Thyroid gland (tissue), 4 donors: ENCODE measurements at regions not wholly inside any gene's neighbourhood (a gene's known extent, or its start where the extent isn't known, plus 50 kb on each side); places are given as distances from the start of the nearest gene placed in this dataset.

Experiments used
- DNase-seq, 2 donors: peaks; one replicate each; pipeline ENCODE4 v3.0.0-alpha.2; 2019
- H3K27ac ChIP-seq, 3 donors: fragments of 200-600 bp; sonication (generic); 1 replicate in 2 of 3; 2 replicates in 1 of 3; pipeline ENCODE4 v1.5.1; 2016 to 2019; ENCODE audit warnings: mild to moderate bottlenecking in 1 of 3, moderate library complexity in 1 of 3
- H3K27me3 ChIP-seq: fragments of 200-600 bp; sonication (generic); one replicate; pipeline ENCODE4 v1.5.1; 2019
- H3K36me3 ChIP-seq, 2 donors: fragments of 200-600 bp; sonication (generic); one replicate each; pipeline ENCODE4 v1.5.1; 2016 to 2019
- H3K4me1 ChIP-seq, 2 donors: fragments of 200-600 bp; sonication (generic); one replicate each; pipeline ENCODE4 v1.5.1; 2017 to 2019
- H3K4me3 ChIP-seq, 3 donors: fragments of 200-600 bp; sonication (generic); replicated peaks in 1 of 3; 1 replicate in 2 of 3; 2 replicates in 1 of 3; pipeline ENCODE4 v1.5.1; 2016; ENCODE audit warnings: mild to moderate bottlenecking in 1 of 3
- H3K9me3 ChIP-seq: fragments of 200-600 bp; sonication (generic); one replicate; pipeline ENCODE4 v1.5.1; 2017
- POLR2A ChIP-seq, 2 donors: fragments of 450-650 bp; IDR thresholded peaks; one replicate each; pipeline ENCODE4 v1.6.1; 2017; ENCODE audit warnings: antibody characterized with exemption in 2 of 2, mild to moderate bottlenecking in 2 of 2, moderate library complexity in 1 of 2
- WGBS, 2 donors: methylation state at CpG; one replicate each; pipeline ENCODE4 v1.1.5; 2017; 5-methylcytosine and 5-hydroxymethylcytosine counted together
- intact Hi-C: fragments of 100-400 bp; cut with DNase I; formaldehyde crosslinking; loops from one replicate; pipeline ENCODE4 v1.15.1; 2023
- TF ChIP-seq, protein P1 (sequence below), 6 experiments: fragments of 200-600 bp in 3 of 6; fragments of 450-650 bp in 3 of 6; sonication (generic) in 3 of 6; IDR thresholded peaks; one replicate each; pipeline ENCODE4 v1.5.1; 2016 to 2019; ENCODE audit warnings: antibody characterized with exemption in 6 of 6, mild to moderate bottlenecking in 2 of 6, inconsistent platforms in 1 of 6, moderate library complexity in 1 of 6

DNA sequence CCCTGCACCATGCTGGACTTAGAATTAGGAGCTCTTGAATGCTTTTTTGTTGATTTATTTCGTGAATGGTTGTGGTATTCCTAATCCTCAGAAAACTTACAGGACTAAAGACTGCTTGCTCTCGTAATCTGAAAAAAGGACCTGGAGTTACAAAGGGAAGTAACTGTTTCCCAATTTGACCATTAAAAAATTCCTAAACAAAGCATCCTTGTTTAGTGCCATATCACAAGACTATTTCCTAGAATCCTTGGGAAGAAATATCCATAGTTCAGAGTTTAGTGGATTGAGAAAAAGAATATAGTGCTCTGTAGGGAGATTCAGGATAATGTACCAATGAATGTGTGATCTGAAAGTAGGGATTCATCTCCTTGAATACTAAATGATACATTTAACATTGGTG, 186.8 kb downstream of the NDFIP2 start:
- no peak for TF ChIP-seq POLR2A (IDR thresholded peaks at IDR 0.05)
- TF ChIP-seq, protein P1, sequence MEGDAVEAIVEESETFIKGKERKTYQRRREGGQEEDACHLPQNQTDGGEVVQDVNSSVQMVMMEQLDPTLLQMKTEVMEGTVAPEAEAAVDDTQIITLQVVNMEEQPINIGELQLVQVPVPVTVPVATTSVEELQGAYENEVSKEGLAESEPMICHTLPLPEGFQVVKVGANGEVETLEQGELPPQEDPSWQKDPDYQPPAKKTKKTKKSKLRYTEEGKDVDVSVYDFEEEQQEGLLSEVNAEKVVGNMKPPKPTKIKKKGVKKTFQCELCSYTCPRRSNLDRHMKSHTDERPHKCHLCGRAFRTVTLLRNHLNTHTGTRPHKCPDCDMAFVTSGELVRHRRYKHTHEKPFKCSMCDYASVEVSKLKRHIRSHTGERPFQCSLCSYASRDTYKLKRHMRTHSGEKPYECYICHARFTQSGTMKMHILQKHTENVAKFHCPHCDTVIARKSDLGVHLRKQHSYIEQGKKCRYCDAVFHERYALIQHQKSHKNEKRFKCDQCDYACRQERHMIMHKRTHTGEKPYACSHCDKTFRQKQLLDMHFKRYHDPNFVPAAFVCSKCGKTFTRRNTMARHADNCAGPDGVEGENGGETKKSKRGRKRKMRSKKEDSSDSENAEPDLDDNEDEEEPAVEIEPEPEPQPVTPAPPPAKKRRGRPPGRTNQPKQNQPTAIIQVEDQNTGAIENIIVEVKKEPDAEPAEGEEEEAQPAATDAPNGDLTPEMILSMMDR (IDR thresholded peaks at IDR 0.05): no peak
- no peak for DNase-seq
- no peak overlapping the region for H3K27ac ChIP-seq
- WGBS, 2 donors: 86 to 92% methylated on average over 2 of the region's 2 CpGs
- intact Hi-C loops: no loop called here
- peaks cover 0 to 1% of the 10 kb centered on the region in 2 donors for H3K4me1 ChIP-seq
- no peaks in the 10 kb centered on the region for H3K9me3 ChIP-seq
- H3K36me3 ChIP-seq: no peaks in the 10 kb centered on the region
- no peak overlapping the region for H3K4me3 ChIP-seq
- H3K27me3 ChIP-seq: no peaks in the 10 kb centered on the region

DNA sequence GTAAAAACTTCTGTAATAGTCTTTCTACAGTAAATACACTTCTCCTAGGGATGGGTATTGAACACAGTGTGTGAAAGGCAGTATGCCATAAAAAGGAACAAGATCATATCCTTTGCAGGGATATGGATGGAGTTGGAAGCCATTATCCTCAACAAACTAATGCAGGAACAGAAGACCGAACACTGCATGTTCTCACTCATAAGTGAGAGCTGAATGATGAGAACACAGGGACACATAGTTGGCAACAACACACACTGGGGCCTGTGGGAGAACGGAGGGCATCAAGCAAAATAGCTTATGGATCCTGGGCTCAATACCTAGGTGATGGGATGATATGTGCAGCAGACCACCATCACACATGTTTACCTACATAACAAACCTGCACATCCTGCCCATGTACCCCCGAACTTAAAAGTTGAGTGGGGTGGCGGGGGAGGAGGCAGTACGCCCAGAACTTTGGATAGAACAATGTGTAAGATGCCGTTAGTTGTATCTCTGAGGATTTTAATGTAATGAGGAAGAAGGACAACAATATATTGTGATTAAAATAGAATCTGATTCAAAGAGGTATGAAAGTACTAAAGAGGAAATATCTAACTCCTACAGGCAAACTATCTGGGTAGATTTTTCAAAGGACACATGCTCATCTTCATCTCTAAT, 183.2 kb downstream of the NDFIP2 start:
- Histone ChIP-seq H3K27ac (no peak overlapping the region), H3K4me3 (no peak overlapping the region), H3K27me3 (no peaks in the 10 kb centered on the region), H3K9me3 (no peaks in the 10 kb centered on the region), H3K36me3 (no peaks in the 10 kb centered on the region), H3K4me1 (no peaks in the 10 kb centered on the region)
- TF ChIP-seq, protein P1 (IDR thresholded peaks at IDR 0.05): no peak
- TF ChIP-seq POLR2A (IDR thresholded peaks at IDR 0.05): no peak
- no peak for DNase-seq
- 83 to 88% methylated on average over 6 of the region's 6 CpGs for WGBS, 2 donors
- intact Hi-C loops: no loop called here

DNA sequence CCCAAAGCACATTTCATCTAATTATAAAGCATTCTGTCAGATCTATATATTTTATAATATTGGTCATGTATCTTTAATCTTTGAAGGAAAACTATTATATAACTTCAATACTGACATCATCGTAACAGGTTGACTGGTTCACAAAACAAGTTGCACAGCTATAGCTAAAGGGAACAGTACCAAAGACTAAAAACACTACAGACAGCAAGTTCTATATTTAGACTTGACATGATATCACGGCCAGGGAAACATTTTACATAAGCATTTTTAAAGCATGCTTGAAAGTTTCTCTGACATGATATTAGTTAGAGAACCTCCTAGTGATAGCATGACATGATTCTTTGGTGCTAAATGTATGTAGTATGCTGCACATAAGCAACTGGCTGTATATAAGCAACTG, 182.5 kb downstream of the NDFIP2 start:
- Histone ChIP-seq H3K27me3 (no peaks in the 10 kb centered on the region), H3K27ac (no peak overlapping the region), H3K4me1 (no peaks in the 10 kb centered on the region), H3K36me3 (no peaks in the 10 kb centered on the region), H3K9me3 (no peaks in the 10 kb centered on the region), H3K4me3 (no peak overlapping the region)
- intact Hi-C loops: no loop called here
- 76 to 77% methylated on average over 2 of the region's 2 CpGs for WGBS, 2 donors
- DNase-seq: no peak
- TF ChIP-seq, protein P1 (IDR thresholded peaks at IDR 0.05): no peak
- TF ChIP-seq POLR2A (IDR thresholded peaks at IDR 0.05): no peak

DNA sequence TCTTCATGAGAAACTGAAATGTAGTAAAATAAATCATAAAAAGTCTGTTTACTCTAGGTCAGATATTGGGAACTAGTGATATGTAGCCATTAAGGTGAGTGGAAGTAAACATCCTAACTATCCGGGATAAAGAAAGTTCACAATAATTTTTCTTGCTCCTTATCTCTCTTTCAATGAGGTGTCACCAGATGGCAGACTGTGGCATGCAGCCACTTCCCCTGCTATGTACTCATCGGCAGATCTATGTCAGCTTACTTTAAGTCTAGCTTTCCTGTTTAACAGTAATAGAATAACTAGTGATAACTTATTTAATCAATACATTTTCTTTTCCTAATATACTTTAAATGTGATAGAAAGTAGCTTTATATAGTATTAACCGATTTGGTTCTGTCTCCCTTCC, 181.9 kb downstream of the NDFIP2 start:
- no peak overlapping the region for H3K27ac ChIP-seq
- no peaks in the 10 kb centered on the region for H3K36me3 ChIP-seq
- TF ChIP-seq, protein P1 (IDR thresholded peaks at IDR 0.05): no peak
- no peak for TF ChIP-seq POLR2A (IDR thresholded peaks at IDR 0.05)
- DNase-seq: peak in 1 of 2 donors; percentile 5
- intact Hi-C loops: no loop called here
- WGBS, 2 donors: 52 to 55% methylated on average over 3 of the region's 3 CpGs
- no peak overlapping the region for H3K4me3 ChIP-seq
- no peaks in the 10 kb centered on the region for H3K9me3 ChIP-seq
- H3K4me1 ChIP-seq: no peaks in the 10 kb centered on the region
- H3K27me3 ChIP-seq: no peaks in the 10 kb centered on the region

DNA sequence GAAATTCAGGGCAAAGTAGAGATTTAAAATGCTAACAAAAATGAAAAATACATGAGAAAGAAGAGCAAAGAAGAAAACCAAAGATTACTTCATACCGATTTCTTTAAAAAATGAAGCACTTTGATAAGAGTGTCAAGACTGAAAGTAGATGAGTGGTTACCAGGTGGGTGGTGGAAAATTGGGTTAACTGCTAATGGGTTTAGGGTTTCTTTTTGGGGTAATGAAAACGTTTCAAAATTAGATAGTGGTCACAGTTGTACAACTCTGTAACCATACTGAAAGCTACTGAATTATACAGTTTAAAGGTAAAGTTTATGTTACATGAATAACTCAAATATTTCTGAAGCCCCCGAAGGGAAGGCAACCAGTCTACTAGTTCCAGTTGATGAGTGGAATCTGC, 179.4 kb downstream of the NDFIP2 start:
- WGBS, 2 donors: 84% methylated on average over 3 of the region's 3 CpGs
- Histone ChIP-seq H3K36me3 (no peaks in the 10 kb centered on the region), H3K9me3 (no peaks in the 10 kb centered on the region), H3K27me3 (no peaks in the 10 kb centered on the region), H3K27ac (no peak overlapping the region), H3K4me3 (no peak overlapping the region), H3K4me1 (no peaks in the 10 kb centered on the region)
- DNase-seq: no peak
- intact Hi-C loops: no loop called here
- TF ChIP-seq, protein P1 (IDR thresholded peaks at IDR 0.05): no peak
- no peak for TF ChIP-seq POLR2A (IDR thresholded peaks at IDR 0.05)
